K562 (cell line): ENCODE measurements at regions not wholly inside any gene's neighbourhood (a gene's known extent, or its start where the extent isn't known, plus 50 kb on each side); places are given as distances from the start of the nearest gene placed in this dataset.

ENCODE experiments used
- ATAC-seq: fragments of 200-7000 bp; cut with Tn5 transposase; 3 replicates; pipeline ENCODE4 v1.9.1; 2020; ENCODE audit warnings: moderate library complexity
- BruUV-seq: library from RNA; stranded (reverse); fragments of 400-500 nt; replicated peaks from 2 replicates; lab custom pipeline; 2021; lab: Mats Ljungman, UMichigan
- CTCF ChIA-PET: fragments of 300-600 bp; formaldehyde crosslinking; extraction: SDS; loops from one replicate; lab custom pipeline; 2021; ENCODE audit warnings: low intra/inter-chr PET ratio; lab: Yijun Ruan, JAX
- POLR2A ChIA-PET: fragments of 300-600, 350-650 bp; sonication (Branson Sonifier 250); formaldehyde crosslinking; extraction: SDS; loops from one replicate; lab custom pipeline; 2021; ENCODE audit warnings: antibody characterized with exemption, inconsistent platforms; lab: Yijun Ruan, JAX
- DNase-seq, 4 experiments: peaks; one replicate each; pipeline versions ENCODE4 v3.0.0 to v3.0.0-alpha.2; 2011 to 2018; ENCODE audit warnings: low spot score in 3 of 4, mixed read lengths in 3 of 4; ENCODE audit errors: extremely low read depth in 1 of 4
- FAIRE-seq: peaks from 2 replicates; lab custom pipeline; 2011; peaks lifted over from hg19 to GRCh38; lab: Jason Lieb, UNC
- H2AFZ ChIP-seq: 2 replicates; pipeline ENCODE4 v1.6.0; 2011; ENCODE audit warnings: low read depth, low read length, control low read depth, inconsistent platforms
- H3K27ac ChIP-seq: fragments of 200-600 bp; 3 replicates; pipeline ENCODE4 v1.8.0; 2011; ENCODE audit warnings: low read depth, mild to moderate bottlenecking, control low read depth, inconsistent platforms, low read length, moderate library complexity, mixed read lengths; ENCODE audit errors: extremely low read depth
- H3K27me3 ChIP-seq, 2 experiments: fragments of 300-600 bp in 1 of 2; 2 replicates in 1 of 2; 3 replicates in 1 of 2; pipeline versions ENCODE4 v1.6.0 to v1.8.0; 2011; ENCODE audit warnings: inconsistent platforms in 2 of 2, low read length in 2 of 2, mild to moderate bottlenecking in 1 of 2, mixed read lengths in 1 of 2, moderate library complexity in 1 of 2; ENCODE audit not compliant: control insufficient read depth in 2 of 2, insufficient read depth in 2 of 2
- H3K36me3 ChIP-seq: fragments of 300-600 bp; 3 replicates; pipeline ENCODE4 v1.8.0; 2011; ENCODE audit warnings: mild to moderate bottlenecking, low read length, inconsistent platforms; ENCODE audit not compliant: control insufficient read depth, insufficient read depth
- H3K4me1 ChIP-seq, 2 experiments: fragments of 200-600 bp in 1 of 2; replicated peaks in 1 of 2; 2 replicates in 1 of 2; 3 replicates in 1 of 2; pipeline versions ENCODE4 v1.5.1 to v1.8.0; 2011; ENCODE audit warnings: inconsistent platforms in 2 of 2, low read length in 2 of 2, mild to moderate bottlenecking in 1 of 2, mixed read lengths in 1 of 2, moderate library complexity in 1 of 2; ENCODE audit not compliant: control insufficient read depth in 2 of 2, insufficient read depth in 2 of 2
- H3K4me2 ChIP-seq: 2 replicates; pipeline ENCODE4 v1.6.1; 2011; ENCODE audit warnings: low read length, control low read depth, inconsistent platforms, mixed read lengths; ENCODE audit not compliant: insufficient read depth
- H3K4me3 ChIP-seq: fragments of 200-600 bp; sonication (generic), shearing (Covaris generic); 2 replicates; pipeline ENCODE4 v1.5.1; 2016; ENCODE audit warnings: control low read depth, inconsistent platforms
- H3K79me2 ChIP-seq: fragments of 200-600 bp; 3 replicates; pipeline ENCODE4 v1.8.0; 2011; ENCODE audit warnings: low read length, inconsistent platforms; ENCODE audit not compliant: control insufficient read depth, insufficient read depth
- H3K9ac ChIP-seq, 2 experiments: 2 replicates each; pipeline versions ENCODE4 v1.6.0 to v1.6.1; 2011; ENCODE audit warnings: low read depth in 2 of 2, low read length in 2 of 2, control low read depth in 1 of 2, inconsistent platforms in 1 of 2, mild to moderate bottlenecking in 1 of 2, mixed read lengths in 1 of 2; ENCODE audit not compliant: insufficient read depth in 1 of 2
- H3K9me1 ChIP-seq: one replicate; pipeline ENCODE4 v1.6.0; 2011; ENCODE audit warnings: inconsistent platforms, mild to moderate bottlenecking, low read length, moderate library complexity; ENCODE audit not compliant: control insufficient read depth, insufficient read depth
- H3K9me3 ChIP-seq: replicated peaks from 2 replicates; pipeline ENCODE4 v1.5.1; 2011; ENCODE audit warnings: low read depth, low read length, inconsistent platforms; ENCODE audit not compliant: control insufficient read depth, insufficient read depth
- H4K20me1 ChIP-seq: replicated peaks from 2 replicates; pipeline ENCODE4 v1.6.1; 2011; ENCODE audit warnings: low read length, inconsistent platforms, mixed read lengths; ENCODE audit not compliant: control insufficient read depth, insufficient read depth
- ELF1 ChIP-seq: fragments of 200-800 bp; sonication (Bioruptor generic); IDR thresholded peaks from 2 replicates; pipeline ENCODE4 v1.6.1; 2016; ENCODE audit warnings: missing genetic modification characterization, missing compliant biosample characterization
- FOXJ3 ChIP-seq: sonication (generic); formaldehyde crosslinking; IDR thresholded peaks from 2 replicates; pipeline ENCODE4 v1.4.0; 2020; ENCODE audit warnings: mild to moderate bottlenecking, missing genetic modification reagents
- FUS ChIP-seq: fragments of 200-400 bp; formaldehyde crosslinking; optimal IDR thresholded peaks from 2 replicates; pipeline ENCODE3; 2017; ENCODE audit warnings: low read depth, low read length
- MTA3 ChIP-seq: fragments of 450-650 bp; formaldehyde crosslinking; IDR thresholded peaks from 2 replicates; pipeline ENCODE4 v1.6.1; 2017; ENCODE audit warnings: mild to moderate bottlenecking, borderline replicate concordance
- SREBF1 ChIP-seq: fragments of 150-350 bp; IDR thresholded peaks from 2 replicates; pipeline ENCODE4 v1.6.1; 2014; ENCODE audit warnings: antibody characterized with exemption, low read depth, low read length, borderline replicate concordance
- WGBS: fragments of 100-300 bp; shearing (Covaris generic); methylation state at CpG from one replicate; pipeline ENCODE4 v1.1.6; 2016; ENCODE audit warnings: low coverage, mixed read lengths; ENCODE audit not compliant: insufficient coverage; ENCODE audit errors: missing lambda C conversion rate; 5-methylcytosine and 5-hydroxymethylcytosine counted together
- in situ Hi-C: fragments of 300-500 bp; cut with MboI; formaldehyde crosslinking; loops from 4 replicates; pipeline ENCODE4 v1.15.0; 2018; ENCODE audit warnings: inconsistent platforms, mixed read lengths
- intact Hi-C: fragments of 100-400 bp; cut with micrococcal nuclease; formaldehyde crosslinking; loops from 2 replicates; pipeline ENCODE4 v1.14.2; 2022
- TF ChIP-seq, protein P1 (sequence below): fragments of 250-450 bp; sonication (Bioruptor Pico); IDR thresholded peaks from 2 replicates; pipeline ENCODE4 v1.5.0; 2021; ENCODE audit warnings: mild to moderate bottlenecking, borderline replicate concordance

DNA sequence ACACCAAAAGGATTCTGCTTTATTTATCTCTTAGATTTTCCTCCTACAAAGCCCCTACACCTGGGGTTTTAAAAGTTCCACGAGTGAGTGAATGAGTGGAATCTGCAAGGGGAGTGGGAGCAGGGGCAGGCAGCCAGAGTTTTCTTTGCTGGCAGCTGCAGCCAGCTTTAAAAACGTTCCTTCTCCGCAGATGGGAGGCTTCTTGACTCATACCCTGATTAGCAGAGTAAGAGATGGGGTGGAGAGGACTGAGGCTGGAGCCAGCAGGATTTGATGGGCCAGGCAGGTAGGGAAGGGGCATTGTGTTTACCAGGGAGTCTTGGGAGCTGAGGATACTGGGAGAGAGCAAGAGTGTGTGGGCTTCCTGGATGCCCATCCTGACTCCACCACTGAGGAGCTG, 99.6 kb upstream of the TNP1 start:
- no TSS peak for BruUV-seq
- in situ Hi-C loops: no loop called here
- Histone ChIP-seq H3K4me3 (no peak overlapping the region), H2AFZ (no peak overlapping the region), H3K9me1 (no peaks in the 10 kb centered on the region), H4K20me1 (no peaks in the 10 kb centered on the region), H3K79me2 (no peaks in the 10 kb centered on the region), H3K27me3 (peaks cover 0 to 4% of the 10 kb centered on the region in 2 experiments; a peak in 1 of 5 replicates), H3K27ac (no peak overlapping the region), H3K9ac (no peak overlapping the region), H3K9me3 (no peaks in the 10 kb centered on the region), H3K36me3 (no peaks in the 10 kb centered on the region), H3K4me1 (no peaks in the 10 kb centered on the region; a peak in 1 of 5 replicates), H3K4me2 (no peak overlapping the region)
- DNase-seq (no peak), FAIRE-seq (no peak), ATAC-seq (no peak)
- POLR2A ChIA-PET: interaction anchor here (0.9 kb wide), 1 partner anchor 10 kb away, joined by 3 read pairs; no protein-coding TSS in a partner anchor
- intact Hi-C loops: no loop called here
- CTCF ChIA-PET: no interaction called here
- WGBS: 13% methylated on average over 3 of the region's 3 CpGs
- TF ChIP-seq FOXJ3 (no peak), FUS (no peak), MTA3 (no peak), SREBF1 (no peak), ELF1 (tag) (no peak)
- TF ChIP-seq, protein P1, sequence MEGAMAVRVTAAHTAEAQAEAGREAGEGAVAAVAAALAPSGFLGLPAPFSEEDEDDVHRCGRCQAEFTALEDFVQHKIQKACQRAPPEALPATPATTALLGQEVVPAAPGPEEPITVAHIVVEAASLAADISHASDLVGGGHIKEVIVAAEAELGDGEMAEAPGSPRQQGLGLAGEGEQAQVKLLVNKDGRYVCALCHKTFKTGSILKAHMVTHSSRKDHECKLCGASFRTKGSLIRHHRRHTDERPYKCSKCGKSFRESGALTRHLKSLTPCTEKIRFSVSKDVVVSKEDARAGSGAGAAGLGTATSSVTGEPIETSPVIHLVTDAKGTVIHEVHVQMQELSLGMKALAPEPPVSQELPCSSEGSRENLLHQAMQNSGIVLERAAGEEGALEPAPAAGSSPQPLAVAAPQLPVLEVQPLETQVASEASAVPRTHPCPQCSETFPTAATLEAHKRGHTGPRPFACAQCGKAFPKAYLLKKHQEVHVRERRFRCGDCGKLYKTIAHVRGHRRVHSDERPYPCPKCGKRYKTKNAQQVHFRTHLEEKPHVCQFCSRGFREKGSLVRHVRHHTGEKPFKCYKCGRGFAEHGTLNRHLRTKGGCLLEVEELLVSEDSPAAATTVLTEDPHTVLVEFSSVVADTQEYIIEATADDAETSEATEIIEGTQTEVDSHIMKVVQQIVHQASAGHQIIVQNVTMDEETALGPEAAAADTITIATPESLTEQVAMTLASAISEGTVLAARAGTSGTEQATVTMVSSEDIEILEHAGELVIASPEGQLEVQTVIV (CRISPR knock-in tag): no peak
